Smooth muscle cell (in vitro differentiated cells): ENCODE measurements at regions not wholly inside any gene's neighbourhood (a gene's known extent, or its start where the extent isn't known, plus 50 kb on each side); places are given as distances from the start of the nearest gene placed in this dataset.

Experiments
- DNase-seq: peaks from one replicate; lab custom pipeline; 2025; ENCODE audit not compliant: unreplicated experiment; lab: John Stamatoyannopoulos, UW
- H2AFZ ChIP-seq: fragments of 200-600 bp; sonication (generic); 2 replicates; pipeline ENCODE4 v1.6.0; 2016; ENCODE audit warnings: antibody characterized with exemption, low read depth, mild to moderate bottlenecking
- H3F3A ChIP-seq: fragments of 200-600 bp; sonication (generic); 2 replicates; pipeline ENCODE4 v1.6.0; 2017; ENCODE audit warnings: antibody characterized with exemption, low read depth
- H3K27ac ChIP-seq: fragments of 200-600 bp; sonication (generic); 2 replicates; pipeline ENCODE4 v1.5.1; 2016; ENCODE audit warnings: low read depth, mild to moderate bottlenecking
- H3K27me3 ChIP-seq: fragments of 200-600 bp; sonication (generic); 2 replicates; pipeline ENCODE4 v1.6.1; 2016; ENCODE audit warnings: low read depth, mild to moderate bottlenecking
- H3K36me3 ChIP-seq: fragments of 200-600 bp; sonication (generic); 2 replicates; pipeline ENCODE4 v1.5.1; 2016; ENCODE audit warnings: low read depth
- H3K4me1 ChIP-seq: fragments of 200-600 bp; sonication (generic); 2 replicates; pipeline ENCODE4 v1.5.1; 2016; ENCODE audit warnings: low read depth
- H3K4me2 ChIP-seq: fragments of 200-600 bp; sonication (generic); 2 replicates; pipeline ENCODE4 v1.6.0; 2016; ENCODE audit warnings: mild to moderate bottlenecking
- H3K4me3 ChIP-seq: fragments of 200-600 bp; sonication (generic); 2 replicates; pipeline ENCODE4 v1.5.1; 2016; ENCODE audit warnings: mild to moderate bottlenecking
- H3K79me2 ChIP-seq: fragments of 200-600 bp; sonication (generic); 2 replicates; pipeline ENCODE4 v1.6.0; 2016; ENCODE audit warnings: low read depth, mild to moderate bottlenecking
- H3K9ac ChIP-seq: fragments of 200-600 bp; sonication (generic); 2 replicates; pipeline ENCODE4 v1.6.0; 2016; ENCODE audit warnings: low read depth
- H3K9me3 ChIP-seq: fragments of 200-600 bp; sonication (generic); replicated peaks from 2 replicates; pipeline ENCODE4 v1.5.1; 2016; ENCODE audit warnings: low read depth
- H4K20me1 ChIP-seq: fragments of 200-600 bp; sonication (generic); 2 replicates; pipeline ENCODE4 v1.6.0; 2016; ENCODE audit warnings: low read depth
- CTCF ChIP-seq: fragments of 200-600 bp; sonication (generic); IDR thresholded peaks from 2 replicates; pipeline ENCODE4 v1.5.1; 2017; ENCODE audit warnings: borderline replicate concordance, mild to moderate bottlenecking, antibody characterized with exemption; ENCODE audit not compliant: insufficient read depth, poor library complexity, severe bottlenecking
- WGBS: methylation state at CpG from one replicate; pipeline ENCODE4 v1.1.7; 2016; ENCODE audit warnings: low lambda C conversion rate; 5-methylcytosine and 5-hydroxymethylcytosine counted together

- no peaks in the 10 kb centered on the region for H3F3A ChIP-seq
- no peaks in the 10 kb centered on the region for H3K27me3 ChIP-seq
- no peak overlapping the region for H3K4me2 ChIP-seq
- no peaks in the 10 kb centered on the region for H3K4me1 ChIP-seq
- no peaks in the 10 kb centered on the region for H3K79me2 ChIP-seq
- no peaks in the 10 kb centered on the region for H4K20me1 ChIP-seq
- no peaks in the 10 kb centered on the region for H3K9me3 ChIP-seq
- H2AFZ ChIP-seq = no peak overlapping the region
- H3K36me3 ChIP-seq = no peaks in the 10 kb centered on the region
- no peak overlapping the region for H3K9ac ChIP-seq
- no peak overlapping the region for H3K4me3 ChIP-seq
- WGBS = 77% methylated on average over 3 of the region's 3 CpGs
- no peak for TF ChIP-seq CTCF
- no peak for DNase-seq
- H3K27ac ChIP-seq = no peak overlapping the region
These were observed 802.4 kb upstream of the ADGRL4 start for GRCh38 chr1:79808816-79809475.

GRCh38 chr1:79807816-79808215 lies 801.3 kb upstream of the ADGRL4 start:
- Histone ChIP-seq H3K4me1 (no peaks in the 10 kb centered on the region), H3K9ac (no peak overlapping the region), H3K79me2 (no peaks in the 10 kb centered on the region), H3K9me3 (no peaks in the 10 kb centered on the region), H2AFZ (no peak overlapping the region), H3K36me3 (no peaks in the 10 kb centered on the region), H3F3A (no peaks in the 10 kb centered on the region), H3K4me3 (no peak overlapping the region), H3K27me3 (no peaks in the 10 kb centered on the region), H4K20me1 (no peaks in the 10 kb centered on the region), H3K27ac (no peak overlapping the region), H3K4me2 (no peak overlapping the region)
- 81% methylated on average over 2 of the region's 2 CpGs for WGBS
- TF ChIP-seq CTCF = no peak
- no peak for DNase-seq

GRCh38 chr1:79797487-79797886 lies 791.0 kb upstream of the ADGRL4 start:
- Histone ChIP-seq H3K4me3 (no peak overlapping the region), H3K4me1 (no peaks in the 10 kb centered on the region), H2AFZ (no peak overlapping the region), H3K36me3 (no peaks in the 10 kb centered on the region), H3K27me3 (no peaks in the 10 kb centered on the region), H3K9me3 (no peaks in the 10 kb centered on the region), H3K4me2 (no peak overlapping the region), H3K9ac (no peak overlapping the region), H4K20me1 (no peaks in the 10 kb centered on the region), H3K79me2 (no peaks in the 10 kb centered on the region), H3F3A (no peaks in the 10 kb centered on the region), H3K27ac (no peak overlapping the region)
- 96% methylated on average over 3 of the region's 3 CpGs for WGBS
- no peak for TF ChIP-seq CTCF
- no peak for DNase-seq

- Histone ChIP-seq H3K9me3 (no peaks in the 10 kb centered on the region), H4K20me1 (no peaks in the 10 kb centered on the region), H3K79me2 (no peaks in the 10 kb centered on the region), H3F3A (no peaks in the 10 kb centered on the region), H2AFZ (no peak overlapping the region), H3K27me3 (no peaks in the 10 kb centered on the region), H3K36me3 (no peaks in the 10 kb centered on the region), H3K9ac (no peak overlapping the region), H3K4me1 (no peaks in the 10 kb centered on the region), H3K4me3 (no peak overlapping the region), H3K4me2 (no peak overlapping the region), H3K27ac (no peak overlapping the region)
- WGBS = 0% methylated on average over 1 of the region's 1 CpG
- DNase-seq = no peak
- TF ChIP-seq CTCF = no peak
These were observed 789.9 kb upstream of the ADGRL4 start for GRCh38 chr1:79796434-79796833.
